ENCODE measurements at regions not wholly inside any gene's neighbourhood (a gene's known extent, or its start where the extent isn't known, plus 50 kb on each side); places are given as distances from the start of the nearest gene placed in this dataset.

- no peak for TF ChIP-seq TAF1 (IDR thresholded peaks at IDR 0.05; ENCODE audit: borderline replicate concordance, low read depth, low read length)
- no peak for TF ChIP-seq POLR2A (IDR thresholded peaks at IDR 0.05; ENCODE audit: low read depth, low read length)
Observed at GRCh38 chr15:46751303-46751702, 966.0 kb upstream of the SEMA6D start.

All from GM12892 (cell line).